ENCODE measurements at regions not wholly inside any gene's neighbourhood (a gene's known extent, or its start where the extent isn't known, plus 50 kb on each side); places are given as distances from the start of the nearest gene placed in this dataset.

GRCh38 chr9:121556580-121556979 is 56.9 kb upstream of the GGTA1 start:
- peak in 2 of 6 donors; percentile 23 to 43 for DNase-seq
- Histone ChIP-seq H3K4me1 (peaks cover 0 to 14% (median 0%) of the 10 kb centered on the region in 3 donors), H3K36me3 (no peaks in the 10 kb centered on the region), H3K27ac (peak overlapping the region in 2 of 4 donors; percentile 28 to 62), H3K27me3 (no peaks in the 10 kb centered on the region), H3K4me3 (no peak overlapping the region), H3K9me3 (no peaks in the 10 kb centered on the region)
- peak; percentile 20 to 63 (median 54) for ATAC-seq
- intact Hi-C loops (cut with DNase I) = loop anchor here in 1 of 3 donors (10.0 kb wide), 2 partner anchors 118 to 438 kb away; no protein-coding TSS in a partner anchor
- 37 to 41% methylated on average over 5 of the region's 5 CpGs for WGBS, 2 donors
- FAIRE-seq = no peak
- TF ChIP-seq CTCF (IDR thresholded peaks at IDR 0.05) = no peak

- Histone ChIP-seq H3K27me3 (no peaks in the 10 kb centered on the region), H3K9me3 (no peaks in the 10 kb centered on the region), H3K36me3 (no peaks in the 10 kb centered on the region), H3K4me3 (no peak overlapping the region), H3K4me1 (peaks cover 0 to 14% (median 0%) of the 10 kb centered on the region in 3 donors), H3K27ac (peak overlapping the region in 3 of 4 donors; percentile 38 to 75 (median 62))
- ATAC-seq = peak; percentile 59 to 85 (median 82)
- 42 to 45% methylated on average over 15 of the region's 15 CpGs for WGBS, 2 donors
- FAIRE-seq = no peak
- intact Hi-C loops (cut with DNase I) = loop anchor here in 1 of 3 donors (10.0 kb wide), 2 partner anchors 117 to 437 kb away; no protein-coding TSS in a partner anchor
- TF ChIP-seq CTCF (IDR thresholded peaks at IDR 0.05) = no peak
- peak in 3 of 6 donors; percentile 25 to 69 (median 36) for DNase-seq
Observed at GRCh38 chr9:121557581-121558447, 58.2 kb upstream of the GGTA1 start.

- DNase-seq = no peak
- FAIRE-seq = no peak
- H3K4me3 ChIP-seq = no peak overlapping the region
- H3K36me3 ChIP-seq = no peaks in the 10 kb centered on the region
- no peaks in the 10 kb centered on the region for H3K9me3 ChIP-seq
- WGBS, 2 donors = 73 to 77% methylated on average over 7 of the region's 7 CpGs
- peak overlapping the region in 3 of 4 donors; percentile 38 to 75 (median 62) for H3K27ac ChIP-seq
- peaks cover 0 to 14% (median 0%) of the 10 kb centered on the region in 3 donors for H3K4me1 ChIP-seq
- no peak for TF ChIP-seq CTCF (IDR thresholded peaks at IDR 0.05)
- no peaks in the 10 kb centered on the region for H3K27me3 ChIP-seq
- no peak for ATAC-seq
- intact Hi-C loops (cut with DNase I) = loop anchor here in 1 of 3 donors (10.0 kb wide), 2 partner anchors 116 to 436 kb away; no protein-coding TSS in a partner anchor
Observed at GRCh38 chr9:121558473-121558872, 58.8 kb upstream of the GGTA1 start.

- H3K9me3 ChIP-seq = no peaks in the 10 kb centered on the region
- no peaks in the 10 kb centered on the region for H3K36me3 ChIP-seq
- H3K4me3 ChIP-seq = no peak overlapping the region
- WGBS, 2 donors = 84 to 92% methylated on average over 7 of the region's 7 CpGs
- TF ChIP-seq CTCF (IDR thresholded peaks at IDR 0.05) = no peak
- no peaks in the 10 kb centered on the region for H3K27me3 ChIP-seq
- FAIRE-seq (no peak), ATAC-seq (no peak), DNase-seq (no peak)
- intact Hi-C loops (cut with DNase I) = loop anchor here in 1 of 3 donors (10.0 kb wide), 2 partner anchors 116 to 436 kb away; no protein-coding TSS in a partner anchor
- H3K27ac ChIP-seq = no peak overlapping the region
- peaks cover 0 to 14% (median 0%) of the 10 kb centered on the region in 3 donors for H3K4me1 ChIP-seq
Observed at GRCh38 chr9:121559183-121559582, 59.5 kb upstream of the GGTA1 start.
